Mesendoderm (in vitro differentiated cells): ENCODE measurements at regions not wholly inside any gene's neighbourhood (a gene's known extent, or its start where the extent isn't known, plus 50 kb on each side); places are given as distances from the start of the nearest gene placed in this dataset.
"Not testable (repeated sequence)": the region's sequence is repeated elsewhere in the genome, so short reads cannot be mapped to it uniquely, and the experiment has no call there.

Experiments
- DNase-seq: peaks from one replicate; pipeline ENCODE4 v3.0.0; 2013
- H2AK5ac ChIP-seq: 2 replicates; pipeline ENCODE4 v1.6.1; 2013; ENCODE audit warnings: low read length, inconsistent platforms
- H2BK120ac ChIP-seq: 2 replicates; pipeline ENCODE4 v1.6.1; 2013; ENCODE audit warnings: low read depth, mild to moderate bottlenecking, low read length, moderate library complexity, mixed read lengths
- H2BK15ac ChIP-seq: replicated peaks from 2 replicates; pipeline ENCODE4 v1.6.1; 2013; ENCODE audit warnings: low read depth, mild to moderate bottlenecking, moderate library complexity
- H2BK5ac ChIP-seq: 2 replicates; pipeline ENCODE4 v1.6.1; 2013; ENCODE audit warnings: low read length, inconsistent platforms
- H3K18ac ChIP-seq: 2 replicates; pipeline ENCODE4 v1.6.1; 2013; ENCODE audit warnings: mild to moderate bottlenecking, low read length, mixed read lengths
- H3K23ac ChIP-seq: one replicate; pipeline ENCODE4 v1.6.1; 2013; ENCODE audit warnings: low read length
- H3K27ac ChIP-seq: 2 replicates; pipeline ENCODE4 v1.5.1; 2013; ENCODE audit warnings: low read depth, mild to moderate bottlenecking, inconsistent platforms, low read length, moderate library complexity
- H3K27me3 ChIP-seq: 2 replicates; pipeline ENCODE4 v1.6.1; 2013; ENCODE audit warnings: low read length, control low read depth, mild to moderate bottlenecking, inconsistent platforms; ENCODE audit not compliant: insufficient read depth, poor library complexity
- H3K36me3 ChIP-seq: 2 replicates; pipeline ENCODE4 v1.6.1; 2013; ENCODE audit warnings: low read length, inconsistent platforms; ENCODE audit not compliant: control insufficient read depth, insufficient read depth
- H3K4ac ChIP-seq: one replicate; pipeline ENCODE4 v1.6.1; 2013; ENCODE audit warnings: low read depth, mild to moderate bottlenecking, low read length, moderate library complexity
- H3K4me1 ChIP-seq: 2 replicates; pipeline ENCODE4 v1.6.1; 2013; ENCODE audit warnings: low read depth, low read length, inconsistent platforms; ENCODE audit not compliant: control insufficient read depth
- H3K4me2 ChIP-seq: 2 replicates; pipeline ENCODE4 v1.6.1; 2013; ENCODE audit warnings: low read length
- H3K4me3 ChIP-seq: 2 replicates; pipeline ENCODE4 v1.5.1; 2013; ENCODE audit warnings: mild to moderate bottlenecking, low read length
- H3K56ac ChIP-seq: one replicate; pipeline ENCODE4 v1.6.1; 2013; ENCODE audit warnings: low read length
- H3K79me1 ChIP-seq: 2 replicates; pipeline ENCODE4 v1.6.1; 2013; ENCODE audit warnings: low read length, inconsistent platforms
- H3K79me2 ChIP-seq: 2 replicates; pipeline ENCODE4 v1.6.1; 2013; ENCODE audit warnings: mild to moderate bottlenecking, low read length; ENCODE audit not compliant: control insufficient read depth, insufficient read depth
- H3K9ac ChIP-seq: 2 replicates; pipeline ENCODE4 v1.6.1; 2013; ENCODE audit warnings: low read length, inconsistent platforms
- H4K5ac ChIP-seq: one replicate; pipeline ENCODE4 v1.6.1; 2013; ENCODE audit warnings: low read length
- H4K8ac ChIP-seq: one replicate; pipeline ENCODE4 v1.6.1; 2013; ENCODE audit warnings: low read depth, mild to moderate bottlenecking, control low read depth, low read length, moderate library complexity
- WGBS: extraction: QIAGEN DNeasy Blood & Tissue Kit; methylation state at CpG from one replicate; pipeline ENCODE4 v1.1.7; 2013; ENCODE audit warnings: low lambda C conversion rate, missing lambda C conversion rate; ENCODE audit not compliant: insufficient coverage; ENCODE audit errors: extremely low coverage; 5-methylcytosine and 5-hydroxymethylcytosine counted together

DNA sequence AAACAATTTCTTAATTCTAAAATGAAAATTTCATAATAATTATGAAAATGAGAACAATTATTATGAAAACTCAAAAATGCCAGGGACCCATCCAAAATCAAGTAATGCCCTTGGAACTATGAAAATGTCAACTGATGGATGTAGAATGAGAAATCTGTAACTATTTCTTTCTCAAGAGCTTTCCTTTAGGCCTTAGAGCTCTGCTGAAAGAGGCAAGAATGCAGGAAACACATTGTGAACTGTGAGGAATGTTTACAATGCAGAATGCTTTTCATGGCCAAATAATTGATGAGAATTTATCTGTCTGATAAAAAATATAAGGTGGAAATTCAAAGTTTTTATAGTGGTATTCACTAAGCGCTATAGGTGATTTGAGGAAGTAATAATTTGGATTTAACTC, 207.1 kb upstream of the PCDH18 start:
- Histone ChIP-seq H3K56ac (no peak overlapping the region), H2BK120ac (no peak overlapping the region), H3K9ac (no peak overlapping the region), H3K4me1 (no peaks in the 10 kb centered on the region), H3K36me3 (no peaks in the 10 kb centered on the region), H3K23ac (no peak overlapping the region), H3K79me2 (no peaks in the 10 kb centered on the region), H3K79me1 (no peaks in the 10 kb centered on the region), H3K4me3 (no peak overlapping the region), H3K4ac (no peak overlapping the region), H4K5ac (no peak overlapping the region), H2BK15ac (no peak overlapping the region), H3K4me2 (no peak overlapping the region), H4K8ac (no peak overlapping the region), H2BK5ac (no peak overlapping the region), H2AK5ac (no peak overlapping the region), H3K27ac (no peak overlapping the region), H3K27me3 (no peaks in the 10 kb centered on the region), H3K18ac (no peak overlapping the region)
- WGBS, result 100% methylated on average over 1 of the region's 1 CpG
- peak; percentile 23 for DNase-seq

- Histone ChIP-seq H3K9ac (no peak overlapping the region), H3K56ac (no peak overlapping the region), H2BK120ac (no peak overlapping the region), H3K36me3 (no peaks in the 10 kb centered on the region), H2AK5ac (no peak overlapping the region), H3K4ac (no peak overlapping the region), H3K79me1 (no peaks in the 10 kb centered on the region), H3K27me3 (no peaks in the 10 kb centered on the region), H3K27ac (no peak overlapping the region), H3K4me1 (no peaks in the 10 kb centered on the region), H2BK5ac (no peak overlapping the region), H4K8ac (no peak overlapping the region), H2BK15ac (no peak overlapping the region), H3K23ac (no peak overlapping the region), H3K4me3 (no peak overlapping the region), H3K18ac (no peak overlapping the region), H3K4me2 (no peak overlapping the region), H3K79me2 (no peaks in the 10 kb centered on the region), H4K5ac (no peak overlapping the region)
- WGBS, result no CpG with 5 or more reads among the region's 4 CpGs
- DNase-seq, result no peak
Measured at GRCh38 chr4:137738375-137738990, 206.2 kb upstream of the PCDH18 start.

- H3K4me2 ChIP-seq, result no peak overlapping the region
- DNase-seq, result no peak
- H3K56ac ChIP-seq, result no peak overlapping the region
- no peak overlapping the region for H2AK5ac ChIP-seq
- no peak overlapping the region for H4K8ac ChIP-seq
- no peak overlapping the region for H3K4me3 ChIP-seq
- no peak overlapping the region for H3K4ac ChIP-seq
- no peak overlapping the region for H2BK5ac ChIP-seq
- no peak overlapping the region for H3K18ac ChIP-seq
- H3K23ac ChIP-seq, result no peak overlapping the region
- H3K27me3 ChIP-seq, result no peaks in the 10 kb centered on the region
- H3K79me2 ChIP-seq, result no peaks in the 10 kb centered on the region
- no peak overlapping the region for H4K5ac ChIP-seq
- no CpG with 5 or more reads among the region's 4 CpGs for WGBS
- no peaks in the 10 kb centered on the region for H3K36me3 ChIP-seq
- no peaks in the 10 kb centered on the region for H3K79me1 ChIP-seq
- no peak overlapping the region for H3K27ac ChIP-seq
- H2BK15ac ChIP-seq, result no peak overlapping the region
- no peak overlapping the region for H3K9ac ChIP-seq
- H3K4me1 ChIP-seq, result no peaks in the 10 kb centered on the region
- no peak overlapping the region for H2BK120ac ChIP-seq
Measured at GRCh38 chr4:137735561-137736104, 203.3 kb upstream of the PCDH18 start.

DNA sequence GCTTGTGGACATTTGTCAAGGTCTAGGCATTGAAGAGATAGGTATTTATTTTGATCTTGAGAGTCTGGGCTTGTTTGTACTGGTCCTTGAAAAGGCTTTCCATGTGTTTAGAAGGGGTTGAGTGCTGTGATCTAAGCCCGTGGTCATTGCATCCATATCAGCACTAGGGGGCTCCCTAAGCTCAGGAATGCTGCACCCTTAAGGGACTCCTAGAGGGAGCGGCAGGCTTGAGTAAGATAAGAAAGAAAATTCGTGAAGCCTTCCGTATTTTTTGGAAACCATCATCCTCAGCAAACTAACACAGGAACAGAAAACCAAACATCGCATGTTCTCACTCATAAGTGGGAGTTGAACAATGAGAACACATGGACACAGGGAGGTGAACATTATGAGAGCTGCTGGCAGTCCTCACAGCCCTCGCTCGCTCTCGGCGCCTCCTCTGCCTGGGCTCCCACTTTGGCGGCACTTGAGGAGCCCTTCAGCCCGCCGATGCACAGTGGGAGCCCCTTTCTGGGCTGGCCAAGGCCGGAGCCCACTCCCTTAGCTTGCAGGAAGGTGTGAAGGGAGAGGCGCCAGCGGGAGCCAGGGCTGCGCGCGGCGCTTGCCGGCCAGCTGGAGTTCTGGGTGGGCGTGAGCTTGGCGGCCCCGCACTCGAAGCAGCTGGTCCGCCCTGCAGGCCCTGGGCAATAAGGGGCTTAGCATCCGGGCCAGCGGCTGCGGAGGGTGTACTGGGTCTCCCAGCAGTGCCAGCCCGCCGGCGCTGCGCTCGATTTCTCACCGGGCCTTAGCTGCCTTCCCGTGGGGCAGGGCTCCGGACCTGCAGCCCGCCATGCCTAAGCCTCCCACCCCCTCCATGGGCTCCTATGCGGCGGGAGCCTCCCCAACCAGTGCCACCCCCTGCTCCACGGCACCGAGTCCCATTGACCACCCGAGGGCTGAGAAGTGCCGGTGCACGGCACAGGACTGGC, 201.2 kb upstream of the PCDH18 start:
- H4K5ac ChIP-seq, H3K27me3 ChIP-seq, H3K27ac ChIP-seq, H3K56ac ChIP-seq, H2AK5ac ChIP-seq, H3K79me2 ChIP-seq, H3K23ac ChIP-seq, H3K4me2 ChIP-seq, H3K79me1 ChIP-seq, H4K8ac ChIP-seq, H3K4ac ChIP-seq, H2BK15ac ChIP-seq, H3K36me3 ChIP-seq, H3K4me1 ChIP-seq, H3K4me3 ChIP-seq, H3K18ac ChIP-seq, H2BK120ac ChIP-seq, H2BK5ac ChIP-seq, H3K9ac ChIP-seq: not testable (repeated sequence)
- WGBS, result no CpG with 5 or more reads among the region's 44 CpGs
- DNase-seq, result peak; percentile 86

- no peaks in the 10 kb centered on the region for H3K36me3 ChIP-seq
- no peak for DNase-seq
- no peak overlapping the region for H3K4me3 ChIP-seq
- H3K18ac ChIP-seq, result no peak overlapping the region
- H3K9ac ChIP-seq, result no peak overlapping the region
- H2BK120ac ChIP-seq, result no peak overlapping the region
- no peak overlapping the region for H2BK15ac ChIP-seq
- no peak overlapping the region for H2AK5ac ChIP-seq
- H3K79me1 ChIP-seq, result no peaks in the 10 kb centered on the region
- H4K5ac ChIP-seq, result no peak overlapping the region
- no CpG with 5 or more reads among the region's 1 CpG for WGBS
- H3K27ac ChIP-seq, result no peak overlapping the region
- no peak overlapping the region for H3K56ac ChIP-seq
- no peaks in the 10 kb centered on the region for H3K4me1 ChIP-seq
- H3K4me2 ChIP-seq, result no peak overlapping the region
- H3K79me2 ChIP-seq, result no peaks in the 10 kb centered on the region
- H2BK5ac ChIP-seq, result no peak overlapping the region
- no peaks in the 10 kb centered on the region for H3K27me3 ChIP-seq
- H4K8ac ChIP-seq, result no peak overlapping the region
- H3K4ac ChIP-seq, result no peak overlapping the region
- H3K23ac ChIP-seq, result no peak overlapping the region
Measured at GRCh38 chr4:137722910-137723309, 190.6 kb upstream of the PCDH18 start.
